ENCODE measurements at regions not wholly inside any gene's neighbourhood (a gene's known extent, or its start where the extent isn't known, plus 50 kb on each side); places are given as distances from the start of the nearest gene placed in this dataset.

DNA sequence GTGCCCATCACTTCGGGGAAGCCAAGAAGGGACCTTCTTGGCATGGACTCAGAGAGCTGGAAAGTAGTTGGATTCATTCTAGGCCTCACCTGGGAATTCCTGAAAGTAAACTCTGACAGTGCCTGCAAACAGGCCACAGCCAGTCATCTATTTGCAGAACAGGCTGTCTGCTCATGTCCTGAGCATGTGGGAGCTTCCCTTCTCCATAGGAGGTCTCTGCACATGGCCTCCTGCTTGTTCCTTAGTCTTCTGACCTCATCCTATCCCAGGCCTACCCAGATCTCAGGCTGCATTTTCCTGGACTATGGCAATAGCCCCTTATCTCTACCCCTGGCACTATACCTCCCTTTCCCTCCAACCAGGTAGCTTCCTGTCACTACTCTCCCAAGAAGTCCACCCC is 67.2 kb upstream of the FSTL4 start:
- no peak for ATAC-seq
- TF ChIP-seq PPARA (CRISPR knock-in tag; IDR thresholded peaks at IDR 0.05; ENCODE audit: borderline replicate concordance) (no peak), ZNF565 (CRISPR knock-in tag; conservative IDR thresholded peaks at IDR 0.05; ENCODE audit: low read depth) (no peak), GLIS3 (CRISPR knock-in tag; IDR thresholded peaks at IDR 0.05) (no peak), BACH2 (CRISPR knock-in tag; IDR thresholded peaks at IDR 0.05; ENCODE audit: borderline replicate concordance) (no peak), TCF4 (CRISPR knock-in tag; IDR thresholded peaks at IDR 0.05; ENCODE audit: borderline replicate concordance) (no peak), ESRRG (CRISPR knock-in tag; IDR thresholded peaks at IDR 0.05) (no peak), ZFP3 (CRISPR knock-in tag; IDR thresholded peaks at IDR 0.05) (no peak), OSR1 (CRISPR knock-in tag; IDR thresholded peaks at IDR 0.05) (no peak), CREB5 (CRISPR knock-in tag; IDR thresholded peaks at IDR 0.05; ENCODE audit: low read depth) (no peak), CSDC2 (CRISPR knock-in tag; IDR thresholded peaks at IDR 0.05) (no peak), TSHZ2 (CRISPR knock-in tag; IDR thresholded peaks at IDR 0.05) (no peak), RARB (CRISPR knock-in tag; IDR thresholded peaks at IDR 0.05) (no peak), POU6F1 (CRISPR knock-in tag; IDR thresholded peaks at IDR 0.05; ENCODE audit: borderline replicate concordance, low read depth) (no peak), ZFP30 (CRISPR knock-in tag; IDR thresholded peaks at IDR 0.05) (no peak), SNAI2 (CRISPR knock-in tag; IDR thresholded peaks at IDR 0.05) (no peak), ISL1 (CRISPR knock-in tag; IDR thresholded peaks at IDR 0.05) (no peak), ZC3H10 (CRISPR knock-in tag; IDR thresholded peaks at IDR 0.05) (no peak)
- TF ChIP-seq, protein P1, sequence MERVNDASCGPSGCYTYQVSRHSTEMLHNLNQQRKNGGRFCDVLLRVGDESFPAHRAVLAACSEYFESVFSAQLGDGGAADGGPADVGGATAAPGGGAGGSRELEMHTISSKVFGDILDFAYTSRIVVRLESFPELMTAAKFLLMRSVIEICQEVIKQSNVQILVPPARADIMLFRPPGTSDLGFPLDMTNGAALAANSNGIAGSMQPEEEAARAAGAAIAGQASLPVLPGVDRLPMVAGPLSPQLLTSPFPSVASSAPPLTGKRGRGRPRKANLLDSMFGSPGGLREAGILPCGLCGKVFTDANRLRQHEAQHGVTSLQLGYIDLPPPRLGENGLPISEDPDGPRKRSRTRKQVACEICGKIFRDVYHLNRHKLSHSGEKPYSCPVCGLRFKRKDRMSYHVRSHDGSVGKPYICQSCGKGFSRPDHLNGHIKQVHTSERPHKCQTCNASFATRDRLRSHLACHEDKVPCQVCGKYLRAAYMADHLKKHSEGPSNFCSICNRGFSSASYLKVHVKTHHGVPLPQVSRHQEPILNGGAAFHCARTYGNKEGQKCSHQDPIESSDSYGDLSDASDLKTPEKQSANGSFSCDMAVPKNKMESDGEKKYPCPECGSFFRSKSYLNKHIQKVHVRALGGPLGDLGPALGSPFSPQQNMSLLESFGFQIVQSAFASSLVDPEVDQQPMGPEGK (CRISPR knock-in tag; IDR thresholded peaks at IDR 0.05; ENCODE audit: borderline replicate concordance), result no peak
- TF ChIP-seq, protein P2, sequence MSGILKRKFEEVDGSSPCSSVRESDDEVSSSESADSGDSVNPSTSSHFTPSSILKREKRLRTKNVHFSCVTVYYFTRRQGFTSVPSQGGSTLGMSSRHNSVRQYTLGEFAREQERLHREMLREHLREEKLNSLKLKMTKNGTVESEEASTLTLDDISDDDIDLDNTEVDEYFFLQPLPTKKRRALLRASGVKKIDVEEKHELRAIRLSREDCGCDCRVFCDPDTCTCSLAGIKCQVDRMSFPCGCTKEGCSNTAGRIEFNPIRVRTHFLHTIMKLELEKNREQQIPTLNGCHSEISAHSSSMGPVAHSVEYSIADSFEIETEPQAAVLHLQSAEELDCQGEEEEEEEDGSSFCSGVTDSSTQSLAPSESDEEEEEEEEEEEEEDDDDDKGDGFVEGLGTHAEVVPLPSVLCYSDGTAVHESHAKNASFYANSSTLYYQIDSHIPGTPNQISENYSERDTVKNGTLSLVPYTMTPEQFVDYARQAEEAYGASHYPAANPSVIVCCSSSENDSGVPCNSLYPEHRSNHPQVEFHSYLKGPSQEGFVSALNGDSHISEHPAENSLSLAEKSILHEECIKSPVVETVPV (CRISPR knock-in tag; IDR thresholded peaks at IDR 0.05), result no peak

- no peak for TF ChIP-seq CSDC2 (CRISPR knock-in tag; IDR thresholded peaks at IDR 0.05)
- TF ChIP-seq RARB (CRISPR knock-in tag; IDR thresholded peaks at IDR 0.05), result no peak
- no peak for TF ChIP-seq ZC3H10 (CRISPR knock-in tag; IDR thresholded peaks at IDR 0.05)
- no peak for TF ChIP-seq ZFP30 (CRISPR knock-in tag; IDR thresholded peaks at IDR 0.05)
- no peak for TF ChIP-seq ESRRG (CRISPR knock-in tag; IDR thresholded peaks at IDR 0.05)
- no peak for TF ChIP-seq CREB5 (CRISPR knock-in tag; IDR thresholded peaks at IDR 0.05; ENCODE audit: low read depth)
- no peak for TF ChIP-seq ZNF8 (CRISPR knock-in tag; IDR thresholded peaks at IDR 0.05)
- TF ChIP-seq ISL1 (CRISPR knock-in tag; IDR thresholded peaks at IDR 0.05), result no peak
- TF ChIP-seq GLIS3 (CRISPR knock-in tag; IDR thresholded peaks at IDR 0.05), result no peak
- TF ChIP-seq TSHZ2 (CRISPR knock-in tag; IDR thresholded peaks at IDR 0.05), result no peak
- no peak for TF ChIP-seq ARNTL (CRISPR knock-in tag; IDR thresholded peaks at IDR 0.05; ENCODE audit: borderline replicate concordance, low read depth)
- TF ChIP-seq, protein P1 (CRISPR knock-in tag; IDR thresholded peaks at IDR 0.05; ENCODE audit: borderline replicate concordance), result no peak
- TF ChIP-seq TOX (CRISPR knock-in tag; IDR thresholded peaks at IDR 0.05; ENCODE audit: borderline replicate concordance), result no peak
- TF ChIP-seq PPARA (CRISPR knock-in tag; IDR thresholded peaks at IDR 0.05; ENCODE audit: borderline replicate concordance), result no peak
- TF ChIP-seq ZNF70 (CRISPR knock-in tag; IDR thresholded peaks at IDR 0.05), result no peak
- TF ChIP-seq OSR1 (CRISPR knock-in tag; IDR thresholded peaks at IDR 0.05), result no peak
- ATAC-seq, result no peak
Observed at GRCh38 chr5:133675376-133676154, 63.2 kb upstream of the FSTL4 start.
